Sigmoid colon (tissue), 6 donors: ENCODE measurements at regions not wholly inside any gene's neighbourhood (a gene's known extent, or its start where the extent isn't known, plus 50 kb on each side); places are given as distances from the start of the nearest gene placed in this dataset.
"Not testable (repeated sequence)": the region's sequence is repeated elsewhere in the genome, so short reads cannot be mapped to it uniquely, and the experiment has no call there.

Source experiments
- DNase-seq: peaks from one replicate; pipeline ENCODE4 v3.0.0-alpha.2; 2019
- H3K27ac ChIP-seq, 4 donors: fragments of 200-600 bp; sonication (generic); one replicate each; pipeline ENCODE4 v1.5.1; 2016 to 2019; ENCODE audit warnings: mild to moderate bottlenecking in 1 of 4
- H3K27me3 ChIP-seq, 3 donors: fragments of 200-600 bp; sonication (generic); one replicate each; pipeline ENCODE4 v1.5.1; 2019; ENCODE audit warnings: mild to moderate bottlenecking in 1 of 3
- H3K36me3 ChIP-seq, 4 donors: fragments of 200-600 bp; sonication (generic); one replicate each; pipeline ENCODE4 v1.5.1; 2016 to 2019
- H3K4me1 ChIP-seq, 4 donors: fragments of 200-600 bp; sonication (generic); one replicate each; pipeline ENCODE4 v1.5.1; 2017 to 2019
- H3K4me3 ChIP-seq, 4 donors: fragments of 200-600 bp; sonication (generic); one replicate each; pipeline ENCODE4 v1.5.1; 2017 to 2019; ENCODE audit warnings: mild to moderate bottlenecking in 2 of 4, moderate library complexity in 1 of 4
- H3K9me3 ChIP-seq, 4 donors: fragments of 200-600 bp in 3 of 4; sonication (generic) in 3 of 4; one replicate each; pipeline versions ENCODE4 v1.5.1 to v1.6.1; 2013 to 2019
- EP300 ChIP-seq, 4 donors: sonication (generic); formaldehyde crosslinking; IDR thresholded peaks; one replicate each; pipeline ENCODE4 v1.6.1; 2017; ENCODE audit warnings: antibody characterized with exemption in 4 of 4
- POLR2A ChIP-seq, 2 donors: fragments of 450-650 bp; IDR thresholded peaks; one replicate each; pipeline ENCODE4 v1.6.1; 2016; ENCODE audit warnings: antibody characterized with exemption in 2 of 2, mild to moderate bottlenecking in 2 of 2, moderate library complexity in 2 of 2
- POLR2AphosphoS5 ChIP-seq, 4 donors: sonication (generic); formaldehyde crosslinking; IDR thresholded peaks; one replicate each; pipeline ENCODE4 v1.6.1; 2017; ENCODE audit warnings: antibody characterized with exemption in 4 of 4
- WGBS, 2 donors: extraction: QIAGEN DNeasy Blood & Tissue Kit; methylation state at CpG; one replicate each; pipeline ENCODE4 v1.1.7; 2013; 5-methylcytosine and 5-hydroxymethylcytosine counted together
- intact Hi-C: fragments of 100-400 bp; cut with DNase I; formaldehyde crosslinking; loops from one replicate; pipeline ENCODE4 v1.15.1; 2023
- TF ChIP-seq, protein P1 (sequence below), 4 experiments: fragments of 450-650 bp in 3 of 4; fragments of 200-600 bp in 1 of 4; IDR thresholded peaks; one replicate each; pipeline ENCODE4 v1.5.1; 2016 to 2019; ENCODE audit warnings: antibody characterized with exemption in 4 of 4, mild to moderate bottlenecking in 3 of 4, moderate library complexity in 2 of 4
- donor health status: healthy with polysubstance abuse.
- donor health status: healthy.

- Histone ChIP-seq H3K36me3 (no peaks in the 10 kb centered on the region), H3K4me1 (no peaks in the 10 kb centered on the region), H3K27ac (no peak overlapping the region), H3K27me3 (no peaks in the 10 kb centered on the region), H3K4me3 (no peak overlapping the region), H3K9me3 (peaks cover 0 to 6% (median 4%) of the 10 kb centered on the region in 4 donors)
- intact Hi-C loops = no loop called here
- TF ChIP-seq EP300 (IDR thresholded peaks at IDR 0.05) = no peak
- no peak for TF ChIP-seq POLR2AphosphoS5 (IDR thresholded peaks at IDR 0.05)
- no peak for TF ChIP-seq POLR2A (IDR thresholded peaks at IDR 0.05)
- TF ChIP-seq, protein P1, sequence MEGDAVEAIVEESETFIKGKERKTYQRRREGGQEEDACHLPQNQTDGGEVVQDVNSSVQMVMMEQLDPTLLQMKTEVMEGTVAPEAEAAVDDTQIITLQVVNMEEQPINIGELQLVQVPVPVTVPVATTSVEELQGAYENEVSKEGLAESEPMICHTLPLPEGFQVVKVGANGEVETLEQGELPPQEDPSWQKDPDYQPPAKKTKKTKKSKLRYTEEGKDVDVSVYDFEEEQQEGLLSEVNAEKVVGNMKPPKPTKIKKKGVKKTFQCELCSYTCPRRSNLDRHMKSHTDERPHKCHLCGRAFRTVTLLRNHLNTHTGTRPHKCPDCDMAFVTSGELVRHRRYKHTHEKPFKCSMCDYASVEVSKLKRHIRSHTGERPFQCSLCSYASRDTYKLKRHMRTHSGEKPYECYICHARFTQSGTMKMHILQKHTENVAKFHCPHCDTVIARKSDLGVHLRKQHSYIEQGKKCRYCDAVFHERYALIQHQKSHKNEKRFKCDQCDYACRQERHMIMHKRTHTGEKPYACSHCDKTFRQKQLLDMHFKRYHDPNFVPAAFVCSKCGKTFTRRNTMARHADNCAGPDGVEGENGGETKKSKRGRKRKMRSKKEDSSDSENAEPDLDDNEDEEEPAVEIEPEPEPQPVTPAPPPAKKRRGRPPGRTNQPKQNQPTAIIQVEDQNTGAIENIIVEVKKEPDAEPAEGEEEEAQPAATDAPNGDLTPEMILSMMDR (IDR thresholded peaks at IDR 0.05) = no peak
- no peak for DNase-seq
- WGBS, 2 donors = 83 to 88% methylated on average over 2 of the region's 2 CpGs
Observed at GRCh38 chr3:67171841-67172240, 173.7 kb downstream of the KBTBD8 start.

- 64 to 83% methylated on average over 3 of the region's 3 CpGs for WGBS, 2 donors
- H3K27ac ChIP-seq, DNase-seq, H3K36me3 ChIP-seq, H3K9me3 ChIP-seq, intact Hi-C loops, H3K27me3 ChIP-seq, H3K4me3 ChIP-seq, H3K4me1 ChIP-seq: not testable (repeated sequence)
Observed at GRCh38 chr3:67173130-67173529, 175.0 kb downstream of the KBTBD8 start.

- Histone ChIP-seq H3K27ac (no peak overlapping the region), H3K9me3 (peaks cover 0 to 6% (median 4%) of the 10 kb centered on the region in 4 donors), H3K4me1 (no peaks in the 10 kb centered on the region), H3K36me3 (no peaks in the 10 kb centered on the region), H3K4me3 (no peak overlapping the region), H3K27me3 (no peaks in the 10 kb centered on the region)
- no peak for DNase-seq
- 79 to 89% methylated on average over 2 of the region's 2 CpGs for whole genome bisulfite sequencing, 2 donors
- intact Hi-C loops = no loop called here
- TF ChIP-seq EP300 (IDR thresholded peaks at IDR 0.05) (no peak), POLR2AphosphoS5 (IDR thresholded peaks at IDR 0.05) (no peak), POLR2A (IDR thresholded peaks at IDR 0.05) (no peak)
- TF ChIP-seq, protein P1 (IDR thresholded peaks at IDR 0.05) = no peak
Observed at GRCh38 chr3:67176396-67176795, 178.3 kb downstream of the KBTBD8 start.

GRCh38 chr3:67192466-67192865 lies 194.4 kb downstream of the KBTBD8 start:
- Histone ChIP-seq H3K36me3 (no peaks in the 10 kb centered on the region), H3K4me1 (no peaks in the 10 kb centered on the region), H3K27ac (no peak overlapping the region), H3K9me3 (no peaks in the 10 kb centered on the region), H3K4me3 (no peak overlapping the region), H3K27me3 (no peaks in the 10 kb centered on the region)
- TF ChIP-seq POLR2A (IDR thresholded peaks at IDR 0.05) (no peak), EP300 (IDR thresholded peaks at IDR 0.05) (no peak), POLR2AphosphoS5 (IDR thresholded peaks at IDR 0.05) (no peak)
- TF ChIP-seq, protein P1 (IDR thresholded peaks at IDR 0.05) = no peak
- intact Hi-C loops = no loop called here
- DNase-seq = no peak
- 73 to 76% methylated on average over 8 of the region's 8 CpGs for WGBS, 2 donors

DNA sequence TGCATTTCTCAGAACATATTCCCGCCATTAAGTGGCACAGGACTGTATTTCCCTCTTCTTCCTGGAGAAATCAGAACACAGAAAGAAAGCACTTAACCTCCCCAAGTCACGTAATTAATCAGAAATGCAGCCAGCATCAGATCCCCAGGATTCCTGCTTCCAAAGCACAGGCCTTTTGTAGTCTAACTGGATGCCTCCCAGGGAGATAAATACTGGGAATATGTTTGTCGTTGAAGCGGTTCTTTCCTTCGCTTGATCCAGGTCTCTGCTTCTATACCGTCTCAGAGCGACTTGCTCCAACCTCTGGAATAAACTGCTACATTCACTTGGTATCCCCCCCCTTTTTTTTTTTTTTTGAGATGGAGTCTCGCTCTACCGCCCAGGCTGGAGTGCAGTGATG lies 198.6 kb downstream of the KBTBD8 start:
- TF ChIP-seq, protein P1 (IDR thresholded peaks at IDR 0.05) = no peak
- no peak for TF ChIP-seq EP300 (IDR thresholded peaks at IDR 0.05)
- no peak for TF ChIP-seq POLR2A (IDR thresholded peaks at IDR 0.05)
- no peak for TF ChIP-seq POLR2AphosphoS5 (IDR thresholded peaks at IDR 0.05)
- Histone ChIP-seq H3K36me3 (no peaks in the 10 kb centered on the region), H3K9me3 (no peaks in the 10 kb centered on the region), H3K4me1 (no peaks in the 10 kb centered on the region), H3K4me3 (no peak overlapping the region), H3K27ac (no peak overlapping the region), H3K27me3 (no peaks in the 10 kb centered on the region)
- no peak for DNase-seq
- intact Hi-C loops = no loop called here
- 93 to 96% methylated on average over 9 of the region's 9 CpGs for WGBS, 2 donors
